ENCODE measurements at regions not wholly inside any gene's neighbourhood (a gene's known extent, or its start where the extent isn't known, plus 50 kb on each side); places are given as distances from the start of the nearest gene placed in this dataset.
"Not testable (repeated sequence)": the region's sequence is repeated elsewhere in the genome, so short reads cannot be mapped to it uniquely, and the experiment has no call there.

DNA sequence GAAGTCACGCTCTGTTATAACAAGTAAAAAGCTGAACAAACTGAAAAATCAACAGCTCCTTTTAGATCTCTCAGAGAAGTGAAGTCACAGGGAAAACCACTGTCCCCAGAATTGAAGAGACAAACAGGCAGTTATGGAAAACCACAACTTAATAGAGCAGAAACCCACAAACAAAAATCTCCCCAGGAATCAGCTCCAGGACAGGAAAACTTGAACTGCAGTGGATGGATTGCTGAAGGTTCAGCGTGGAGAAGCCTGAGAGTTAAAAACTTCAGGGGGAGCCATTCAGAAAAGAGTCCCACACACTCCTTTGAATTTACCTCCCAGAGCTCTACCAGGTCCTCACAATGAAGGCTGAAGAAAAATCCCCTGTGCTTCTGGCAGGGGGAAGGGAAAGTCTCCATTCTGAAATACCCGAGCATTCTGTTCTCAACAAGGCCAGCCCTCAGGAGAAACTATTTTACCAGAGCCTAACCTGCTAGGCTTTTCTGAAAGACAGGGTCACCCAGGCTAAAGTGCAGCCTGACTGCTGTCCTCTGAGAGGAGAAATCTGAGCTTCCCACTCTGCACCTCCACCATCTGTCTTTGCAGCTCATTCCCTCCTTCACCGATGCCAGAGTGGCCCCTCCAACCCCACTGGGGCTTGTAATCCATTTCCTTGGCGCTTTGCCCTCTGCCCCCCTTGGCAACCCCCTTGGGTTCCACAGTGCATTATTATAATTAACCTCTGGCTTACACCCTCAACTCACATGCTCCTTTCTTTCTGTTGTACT is 65.0 kb upstream of the CCNY start:
- no peak for ATAC-seq

DNA sequence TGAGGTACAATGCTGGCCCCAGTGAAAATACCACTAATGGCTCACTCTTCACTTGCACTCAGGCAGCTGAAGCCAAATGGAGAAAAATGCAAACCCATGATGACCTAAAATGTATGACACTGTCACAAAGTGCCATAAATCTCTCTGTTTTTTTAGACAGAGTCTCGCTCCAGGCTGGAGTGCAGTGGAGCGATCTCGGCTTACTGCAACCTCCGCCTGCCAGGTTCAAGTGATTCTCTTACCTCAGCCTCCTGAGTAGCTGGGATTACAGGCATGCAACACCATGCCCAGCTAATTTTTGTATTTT is 64.5 kb upstream of the CCNY start:
- H4K20me1 ChIP-seq (ENCODE audit: low read length); H2AFZ ChIP-seq (ENCODE audit: low read length); H3K9me3 ChIP-seq (ENCODE audit: low read length); ATAC-seq; H3K4me1 ChIP-seq (ENCODE audit: insufficient read depth, low read length); H3K9ac ChIP-seq (ENCODE audit: low read length); H3K36me3 ChIP-seq (ENCODE audit: low read depth, low read length); H3K27ac ChIP-seq (ENCODE audit: low read length); H3K4me3 ChIP-seq (ENCODE audit: low read length); CTCF ChIA-PET; H3K27me3 ChIP-seq (ENCODE audit: low read length); H3K9me2 ChIP-seq (replicated peaks; ENCODE audit: low read length); H3K79me2 ChIP-seq (ENCODE audit: low read length); H3K4me2 ChIP-seq (ENCODE audit: low read length); BruUV-seq (replicated peaks); H3F3A ChIP-seq (ENCODE audit: low read length, unreplicated experiment); DNase-seq; intact Hi-C loops (cut with micrococcal nuclease): not testable (repeated sequence)
- POLR2A ChIA-PET (ENCODE audit: unreplicated experiment), result interaction anchor here (0.6 kb wide), 1 partner anchor 10 kb away, joined by 8 read pairs; no protein-coding TSS in a partner anchor

More for the DNA sequence above, 65.0 kb upstream of the CCNY start:
- intact Hi-C loops (cut with micrococcal nuclease), result no loop called here
- no peaks in the 10 kb centered on the region for H3K36me3 ChIP-seq (ENCODE audit: low read depth, low read length)
- ChIA-PET POLR2A (ENCODE audit: unreplicated experiment) (no interaction called here), CTCF (interaction anchor here (0.6 kb wide), 1 partner anchor 76 kb away, joined by 3 read pairs; no protein-coding TSS in a partner anchor)
- no TSS peak for BruUV-seq (replicated peaks)
- H3K27ac ChIP-seq (ENCODE audit: low read length), result no peak overlapping the region
- no peak for DNase-seq
- no peaks in the 10 kb centered on the region for H3F3A ChIP-seq (ENCODE audit: low read length, unreplicated experiment)
- no peak overlapping the region for H2AFZ ChIP-seq (ENCODE audit: low read length)
- TF ChIP-seq EZH2 (IDR thresholded peaks at IDR 0.05; ENCODE audit: low read length, unreplicated experiment) (no peak), EZH2phosphoT487 (IDR thresholded peaks at IDR 0.05; ENCODE audit: borderline replicate concordance, low read length) (no peak)
- TF ChIP-seq, protein P1, sequence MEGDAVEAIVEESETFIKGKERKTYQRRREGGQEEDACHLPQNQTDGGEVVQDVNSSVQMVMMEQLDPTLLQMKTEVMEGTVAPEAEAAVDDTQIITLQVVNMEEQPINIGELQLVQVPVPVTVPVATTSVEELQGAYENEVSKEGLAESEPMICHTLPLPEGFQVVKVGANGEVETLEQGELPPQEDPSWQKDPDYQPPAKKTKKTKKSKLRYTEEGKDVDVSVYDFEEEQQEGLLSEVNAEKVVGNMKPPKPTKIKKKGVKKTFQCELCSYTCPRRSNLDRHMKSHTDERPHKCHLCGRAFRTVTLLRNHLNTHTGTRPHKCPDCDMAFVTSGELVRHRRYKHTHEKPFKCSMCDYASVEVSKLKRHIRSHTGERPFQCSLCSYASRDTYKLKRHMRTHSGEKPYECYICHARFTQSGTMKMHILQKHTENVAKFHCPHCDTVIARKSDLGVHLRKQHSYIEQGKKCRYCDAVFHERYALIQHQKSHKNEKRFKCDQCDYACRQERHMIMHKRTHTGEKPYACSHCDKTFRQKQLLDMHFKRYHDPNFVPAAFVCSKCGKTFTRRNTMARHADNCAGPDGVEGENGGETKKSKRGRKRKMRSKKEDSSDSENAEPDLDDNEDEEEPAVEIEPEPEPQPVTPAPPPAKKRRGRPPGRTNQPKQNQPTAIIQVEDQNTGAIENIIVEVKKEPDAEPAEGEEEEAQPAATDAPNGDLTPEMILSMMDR (conservative IDR thresholded peaks at IDR 0.05; ENCODE audit: low read depth, low read length), result no peak
- no peak overlapping the region for H3K4me2 ChIP-seq (ENCODE audit: low read length)
- H3K9me3 ChIP-seq (ENCODE audit: low read length), result no peaks in the 10 kb centered on the region
- H3K27me3 ChIP-seq (ENCODE audit: low read length), result no peaks in the 10 kb centered on the region
- no peaks in the 10 kb centered on the region for H4K20me1 ChIP-seq (ENCODE audit: low read length)
- H3K4me3 ChIP-seq (ENCODE audit: low read length), result no peak overlapping the region
- H3K9me2 ChIP-seq (replicated peaks; ENCODE audit: low read length), result no peaks in the 10 kb centered on the region
- no peaks in the 10 kb centered on the region for H3K79me2 ChIP-seq (ENCODE audit: low read length)
- H3K9ac ChIP-seq (ENCODE audit: low read length), result no peak overlapping the region
- peaks cover 8% of the 10 kb centered on the region for H3K4me1 ChIP-seq (ENCODE audit: insufficient read depth, low read length)

DNA sequence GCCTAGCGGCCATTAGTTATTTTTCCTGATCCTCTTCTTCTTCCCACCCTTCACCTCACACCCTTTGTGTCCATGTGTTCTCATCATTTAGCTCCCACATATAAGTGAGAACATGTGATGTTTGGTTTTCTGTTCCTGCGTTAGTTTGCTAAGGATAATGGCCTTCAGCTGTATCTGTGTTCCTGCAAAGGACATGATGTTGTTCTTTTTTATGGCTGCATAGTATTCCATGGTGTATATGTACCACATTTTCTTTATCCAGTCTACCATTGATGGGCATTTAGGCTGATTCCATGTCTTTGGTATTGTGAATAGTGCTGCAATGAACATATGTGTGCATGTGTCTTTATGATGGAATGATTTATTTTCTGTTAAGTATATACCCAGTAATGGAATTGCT is 63.9 kb upstream of the CCNY start:
- CTCF ChIA-PET; H3K27ac ChIP-seq (ENCODE audit: low read length): not testable (repeated sequence)
- POLR2A ChIA-PET (ENCODE audit: unreplicated experiment), result interaction anchor here (0.6 kb wide), 1 partner anchor 9 kb away, joined by 8 read pairs; no protein-coding TSS in a partner anchor

DNA sequence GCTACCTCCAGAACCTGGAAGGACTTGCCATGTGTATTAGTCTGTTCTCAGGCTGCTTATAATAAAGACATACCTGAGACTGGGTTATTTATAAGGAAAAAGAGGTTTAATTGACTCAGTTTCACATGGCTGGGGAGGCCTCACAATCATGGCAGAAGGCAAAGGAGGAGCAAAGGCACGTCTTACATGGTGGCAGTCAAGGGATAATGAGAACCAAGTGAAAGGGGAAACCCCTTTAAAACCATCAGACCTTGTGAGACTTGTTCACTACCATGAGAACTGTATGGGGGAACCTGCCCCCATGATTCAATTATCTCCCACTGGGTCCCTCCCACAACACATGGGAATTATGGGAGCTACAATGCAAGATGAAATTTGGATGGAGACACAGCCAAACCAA is 62.3 kb upstream of the CCNY start:
- H3K27ac ChIP-seq (ENCODE audit: low read length); H3K4me3 ChIP-seq (ENCODE audit: low read length); intact Hi-C loops (cut with micrococcal nuclease); H3K36me3 ChIP-seq (ENCODE audit: low read depth, low read length); H3F3A ChIP-seq (ENCODE audit: low read length, unreplicated experiment); POLR2A ChIA-PET (ENCODE audit: unreplicated experiment); H3K9me3 ChIP-seq (ENCODE audit: low read length); H2AFZ ChIP-seq (ENCODE audit: low read length); H3K9me2 ChIP-seq (replicated peaks; ENCODE audit: low read length); CTCF ChIA-PET; H4K20me1 ChIP-seq (ENCODE audit: low read length); H3K9ac ChIP-seq (ENCODE audit: low read length); H3K4me2 ChIP-seq (ENCODE audit: low read length); DNase-seq; H3K79me2 ChIP-seq (ENCODE audit: low read length); ATAC-seq; H3K4me1 ChIP-seq (ENCODE audit: insufficient read depth, low read length); BruUV-seq (replicated peaks); H3K27me3 ChIP-seq (ENCODE audit: low read length): not testable (repeated sequence)

More for the DNA sequence above, 63.9 kb upstream of the CCNY start:
- H3F3A ChIP-seq (ENCODE audit: low read length, unreplicated experiment); H3K4me1 ChIP-seq (ENCODE audit: insufficient read depth, low read length); H4K20me1 ChIP-seq (ENCODE audit: low read length); H3K9me2 ChIP-seq (replicated peaks; ENCODE audit: low read length); DNase-seq; H3K36me3 ChIP-seq (ENCODE audit: low read depth, low read length); intact Hi-C loops (cut with micrococcal nuclease); H3K4me2 ChIP-seq (ENCODE audit: low read length); H3K4me3 ChIP-seq (ENCODE audit: low read length); H3K27me3 ChIP-seq (ENCODE audit: low read length); ATAC-seq; H3K9ac ChIP-seq (ENCODE audit: low read length); H2AFZ ChIP-seq (ENCODE audit: low read length); BruUV-seq (replicated peaks); H3K9me3 ChIP-seq (ENCODE audit: low read length); H3K79me2 ChIP-seq (ENCODE audit: low read length): not testable (repeated sequence)

All from PC-3 (cell line).